Mucosa of descending colon (tissue), 3 donors: ENCODE measurements at regions not wholly inside any gene's neighbourhood (a gene's known extent, or its start where the extent isn't known, plus 50 kb on each side); places are given as distances from the start of the nearest gene placed in this dataset.

Source experiments
- ATAC-seq: fragments of 200-7000 bp; cut with Tn5 transposase; one replicate; pipeline ENCODE4 v1.9.1; 2020; ENCODE audit warnings: mild to moderate bottlenecking, moderate library complexity
- DNase-seq, 3 donors: peaks; one replicate each; pipeline ENCODE4 v3.0.0-alpha.2; 2020
- H3K36me3 ChIP-seq: fragments of 200-600 bp; one replicate; pipeline ENCODE4 v1.8.0; 2021; ENCODE audit warnings: low read depth, mild to moderate bottlenecking
- H3K4me1 ChIP-seq: fragments of 200-600 bp; one replicate; pipeline ENCODE4 v1.8.0; 2021; ENCODE audit warnings: low read depth, mild to moderate bottlenecking
- H3K4me3 ChIP-seq: fragments of 200-600 bp; one replicate; pipeline ENCODE4 v1.8.0; 2021; ENCODE audit warnings: mild to moderate bottlenecking
- H3K9me3 ChIP-seq: fragments of 200-600 bp; one replicate; pipeline ENCODE4 v1.8.0; 2021; ENCODE audit warnings: mild to moderate bottlenecking
- CTCF ChIP-seq: fragments of 200-600 bp; IDR thresholded peaks from one replicate; pipeline ENCODE4 v1.8.0; 2022; ENCODE audit warnings: antibody characterized with exemption, mild to moderate bottlenecking
- intact Hi-C, 2 donors: fragments of 100-400 bp; cut with DNase I in 1 of 2; cut with micrococcal nuclease in 1 of 2; formaldehyde crosslinking; loops; one replicate each; pipeline versions ENCODE4 v1.11.0 to v1.11.1; 2022; cut with DNase I, micrococcal nuclease
- donor health status: DM: no; HTN: no; CAD: no; lungs with moderate emphysema.
- donor health status: DM: no; HTN: no; CAD: no.
- donor health status: DM: no; HTN: yes; CAD: no.

DNA sequence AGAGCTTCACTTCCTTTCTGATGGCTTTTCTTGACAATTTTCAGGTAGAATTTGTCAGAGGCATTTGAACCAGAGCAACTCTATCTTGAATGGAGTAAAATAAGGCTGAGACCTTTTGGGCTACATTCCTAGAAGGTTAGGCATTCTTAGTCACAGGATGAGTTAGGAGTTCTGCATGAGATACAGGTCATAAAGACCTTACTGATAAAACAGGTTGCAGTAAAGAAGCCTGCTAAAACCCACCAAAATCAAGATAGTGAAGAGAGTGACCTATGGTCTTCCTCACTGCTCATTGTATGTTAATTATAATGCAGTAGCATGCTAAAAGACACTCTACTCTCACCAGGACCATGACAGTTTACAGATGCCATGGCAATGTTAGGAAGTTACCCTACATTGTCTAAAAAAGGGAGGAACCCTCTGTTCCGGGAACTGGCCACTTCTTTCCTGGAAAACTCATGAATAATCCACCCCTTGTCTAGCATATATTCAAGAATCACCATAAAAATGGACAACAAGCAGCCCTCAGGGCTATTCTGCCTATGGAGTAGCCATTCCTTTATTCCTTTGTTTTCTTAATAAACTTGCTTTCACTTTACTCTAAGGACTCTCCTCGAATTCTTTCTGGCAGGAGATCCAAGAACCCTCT is 1519.7 kb upstream of the TENM4 start:
- no peak for TF ChIP-seq CTCF
- Histone ChIP-seq H3K4me3 (no peak overlapping the region), H3K4me1 (no peaks in the 10 kb centered on the region), H3K9me3 (no peaks in the 10 kb centered on the region), H3K36me3 (no peaks in the 10 kb centered on the region)
- DNase-seq (no peak), ATAC-seq (no peak)
- intact Hi-C loops: no loop called here

- Histone ChIP-seq H3K9me3 (no peaks in the 10 kb centered on the region), H3K4me1 (no peaks in the 10 kb centered on the region), H3K4me3 (no peak overlapping the region), H3K36me3 (no peaks in the 10 kb centered on the region)
- TF ChIP-seq CTCF: no peak
- ATAC-seq (no peak), DNase-seq (no peak)
- intact Hi-C loops: no loop called here
Observed at GRCh38 chr11:80959751-80960150, 1518.9 kb upstream of the TENM4 start.

GRCh38 chr11:80958987-80959386 is 1518.2 kb upstream of the TENM4 start:
- Histone ChIP-seq H3K4me1 (no peaks in the 10 kb centered on the region), H3K9me3 (no peaks in the 10 kb centered on the region), H3K36me3 (no peaks in the 10 kb centered on the region), H3K4me3 (no peak overlapping the region)
- TF ChIP-seq CTCF: no peak
- intact Hi-C loops: no loop called here
- DNase-seq: no peak
- ATAC-seq: no peak

GRCh38 chr11:80958361-80958760 is 1517.5 kb upstream of the TENM4 start:
- no peak overlapping the region for H3K4me3 ChIP-seq
- ATAC-seq: peak; percentile 32
- no peak for TF ChIP-seq CTCF

GRCh38 chr11:80955588-80955987 is 1514.8 kb upstream of the TENM4 start:
- H3K4me1 ChIP-seq: no peaks in the 10 kb centered on the region
- intact Hi-C loops: no loop called here
- DNase-seq (no peak), ATAC-seq (no peak)
- H3K36me3 ChIP-seq: no peaks in the 10 kb centered on the region
- H3K4me3 ChIP-seq: no peak overlapping the region
- H3K9me3 ChIP-seq: no peaks in the 10 kb centered on the region
- TF ChIP-seq CTCF: no peak

More at GRCh38 chr11:80958361-80958760, 1517.5 kb upstream of the TENM4 start:
- H3K36me3 ChIP-seq: no peaks in the 10 kb centered on the region
- no peaks in the 10 kb centered on the region for H3K4me1 ChIP-seq
- intact Hi-C loops: no loop called here
- no peaks in the 10 kb centered on the region for H3K9me3 ChIP-seq
- DNase-seq: no peak

GRCh38 chr11:80948781-80949180 is 1508.0 kb upstream of the TENM4 start:
- DNase-seq (no peak), ATAC-seq (no peak)
- no peak for TF ChIP-seq CTCF
- no peaks in the 10 kb centered on the region for H3K36me3 ChIP-seq
- H3K9me3 ChIP-seq: no peaks in the 10 kb centered on the region
- H3K4me1 ChIP-seq: no peaks in the 10 kb centered on the region
- no peak overlapping the region for H3K4me3 ChIP-seq
- intact Hi-C loops: no loop called here
